Osteocyte (in vitro differentiated cells): ENCODE measurements at regions not wholly inside any gene's neighbourhood (a gene's known extent, or its start where the extent isn't known, plus 50 kb on each side); places are given as distances from the start of the nearest gene placed in this dataset.
"Not testable (repeated sequence)": the region's sequence is repeated elsewhere in the genome, so short reads cannot be mapped to it uniquely, and the experiment has no call there.

Source experiments
- DNase-seq: peaks from one replicate; pipeline ENCODE4 v3.0.0; 2021; ENCODE audit warnings: mixed read lengths; ENCODE audit not compliant: unreplicated experiment; ENCODE audit errors: extremely low spot score
- H3K27ac Mint-ChIP-seq: one replicate; pipeline ENCODE4 v1.8.0; 2021; ENCODE audit warnings: mild to moderate bottlenecking, mixed read lengths; ENCODE audit not compliant: unreplicated experiment
- H3K27me3 Mint-ChIP-seq: one replicate; pipeline ENCODE4 v1.8.0; 2021; ENCODE audit warnings: mixed read lengths; ENCODE audit not compliant: unreplicated experiment
- H3K36me3 Mint-ChIP-seq: one replicate; pipeline ENCODE4 v1.8.0; 2021; ENCODE audit warnings: mixed read lengths; ENCODE audit not compliant: unreplicated experiment
- H3K4me1 Mint-ChIP-seq: one replicate; pipeline ENCODE4 v1.8.0; 2021; ENCODE audit warnings: mixed read lengths; ENCODE audit not compliant: unreplicated experiment
- H3K4me3 Mint-ChIP-seq: one replicate; pipeline ENCODE4 v1.8.0; 2021; ENCODE audit warnings: mild to moderate bottlenecking, moderate library complexity, mixed read lengths; ENCODE audit not compliant: unreplicated experiment
- H3K9me3 Mint-ChIP-seq: one replicate; pipeline ENCODE4 v1.8.0; 2021; ENCODE audit warnings: mixed read lengths; ENCODE audit not compliant: unreplicated experiment
- TF ChIP-seq, protein P1 (sequence below): fragments of 200-600 bp; sonication (generic); IDR thresholded peaks from 2 replicates; pipeline ENCODE4 v1.5.0; 2021; ENCODE audit warnings: antibody characterized with exemption, mild to moderate bottlenecking, moderate library complexity

DNA sequence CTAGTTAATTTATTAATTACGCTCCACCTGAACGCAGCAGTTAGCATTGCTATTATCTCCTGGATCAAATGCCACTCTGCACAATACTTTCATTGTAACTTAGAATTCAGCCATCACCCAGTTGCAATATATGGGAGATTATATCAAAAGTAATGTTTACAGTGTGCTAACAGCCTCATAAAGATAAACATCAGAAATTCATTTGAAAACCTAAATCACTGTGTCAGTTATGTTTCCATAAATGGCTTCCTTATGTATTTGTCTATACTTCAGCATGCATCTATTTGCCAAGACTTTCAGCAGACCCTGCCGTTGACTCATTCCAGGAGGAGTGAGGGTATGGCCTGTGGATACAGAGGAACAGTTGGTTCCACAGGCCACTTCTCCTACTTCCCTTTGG is 300.1 kb downstream of the TFAP2B start:
- Mint-ChIP-seq H3K4me1 (peaks cover 17% of the 10 kb centered on the region), H3K4me3 (no peak overlapping the region), H3K27me3 (no peaks in the 10 kb centered on the region), H3K27ac (no peak overlapping the region), H3K9me3 (peaks cover 4% of the 10 kb centered on the region), H3K36me3 (no peaks in the 10 kb centered on the region)
- TF ChIP-seq, protein P1, sequence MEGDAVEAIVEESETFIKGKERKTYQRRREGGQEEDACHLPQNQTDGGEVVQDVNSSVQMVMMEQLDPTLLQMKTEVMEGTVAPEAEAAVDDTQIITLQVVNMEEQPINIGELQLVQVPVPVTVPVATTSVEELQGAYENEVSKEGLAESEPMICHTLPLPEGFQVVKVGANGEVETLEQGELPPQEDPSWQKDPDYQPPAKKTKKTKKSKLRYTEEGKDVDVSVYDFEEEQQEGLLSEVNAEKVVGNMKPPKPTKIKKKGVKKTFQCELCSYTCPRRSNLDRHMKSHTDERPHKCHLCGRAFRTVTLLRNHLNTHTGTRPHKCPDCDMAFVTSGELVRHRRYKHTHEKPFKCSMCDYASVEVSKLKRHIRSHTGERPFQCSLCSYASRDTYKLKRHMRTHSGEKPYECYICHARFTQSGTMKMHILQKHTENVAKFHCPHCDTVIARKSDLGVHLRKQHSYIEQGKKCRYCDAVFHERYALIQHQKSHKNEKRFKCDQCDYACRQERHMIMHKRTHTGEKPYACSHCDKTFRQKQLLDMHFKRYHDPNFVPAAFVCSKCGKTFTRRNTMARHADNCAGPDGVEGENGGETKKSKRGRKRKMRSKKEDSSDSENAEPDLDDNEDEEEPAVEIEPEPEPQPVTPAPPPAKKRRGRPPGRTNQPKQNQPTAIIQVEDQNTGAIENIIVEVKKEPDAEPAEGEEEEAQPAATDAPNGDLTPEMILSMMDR = no peak
- DNase-seq = no peak

DNA sequence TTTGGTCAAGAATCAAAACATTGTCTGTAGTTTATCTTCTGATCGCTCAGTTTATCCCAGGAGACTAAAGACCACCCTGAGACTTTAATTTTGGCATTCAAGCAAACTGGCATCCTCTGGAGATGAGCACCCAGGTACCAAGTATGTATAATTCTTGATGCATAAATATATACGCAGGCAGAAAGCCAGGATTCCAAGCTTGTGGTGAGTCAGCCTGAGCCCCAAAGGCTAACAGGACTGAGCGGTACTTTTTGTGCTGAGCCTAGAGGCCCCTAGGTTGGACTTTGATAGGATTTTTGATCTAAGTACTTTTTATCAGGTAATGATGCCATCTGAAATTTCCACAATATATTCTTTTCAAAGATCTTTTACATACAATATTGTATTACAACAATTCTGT is 301.3 kb downstream of the TFAP2B start:
- Mint-ChIP-seq H3K4me3 (no peak overlapping the region), H3K9me3 (peaks cover 4% of the 10 kb centered on the region), H3K27ac (no peak overlapping the region), H3K27me3 (no peaks in the 10 kb centered on the region), H3K4me1 (peaks cover 17% of the 10 kb centered on the region), H3K36me3 (no peaks in the 10 kb centered on the region)
- DNase-seq = no peak
- TF ChIP-seq, protein P1 = no peak

DNA sequence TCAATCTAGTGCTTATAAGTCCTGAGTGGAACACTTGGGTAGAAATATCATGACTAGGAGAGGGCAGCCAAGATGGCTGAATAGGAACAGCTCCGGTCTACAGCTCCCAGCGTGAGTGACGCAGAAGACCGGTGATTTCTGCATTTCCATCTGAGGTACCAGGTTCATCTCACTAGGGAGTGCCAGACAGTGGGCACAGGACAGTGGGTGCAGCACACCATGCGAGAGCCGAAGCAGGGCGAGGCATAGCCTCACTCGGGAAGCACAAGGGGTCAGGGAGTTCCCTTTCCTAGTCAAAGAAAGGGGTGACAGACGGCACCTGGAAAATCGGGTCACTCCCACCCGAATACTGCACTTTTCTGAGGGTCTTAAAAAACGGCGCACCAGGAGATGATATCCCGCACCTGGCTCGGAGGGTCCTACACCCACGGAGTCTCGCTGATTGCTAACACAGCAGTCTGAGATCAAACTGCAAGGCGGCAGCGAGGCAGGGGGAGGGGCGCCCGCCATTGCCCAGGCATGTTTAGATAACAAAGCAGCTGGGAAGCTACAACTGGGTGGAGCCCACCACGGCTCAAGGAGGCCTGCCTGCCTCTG is 302.8 kb downstream of the TFAP2B start:
- not testable (repeated sequence) for H3K9me3 Mint-ChIP-seq, DNase-seq, H3K27me3 Mint-ChIP-seq, H3K27ac Mint-ChIP-seq, H3K4me3 Mint-ChIP-seq, H3K36me3 Mint-ChIP-seq
- H3K4me1 Mint-ChIP-seq = peaks cover 14% of the 10 kb centered on the region

DNA sequence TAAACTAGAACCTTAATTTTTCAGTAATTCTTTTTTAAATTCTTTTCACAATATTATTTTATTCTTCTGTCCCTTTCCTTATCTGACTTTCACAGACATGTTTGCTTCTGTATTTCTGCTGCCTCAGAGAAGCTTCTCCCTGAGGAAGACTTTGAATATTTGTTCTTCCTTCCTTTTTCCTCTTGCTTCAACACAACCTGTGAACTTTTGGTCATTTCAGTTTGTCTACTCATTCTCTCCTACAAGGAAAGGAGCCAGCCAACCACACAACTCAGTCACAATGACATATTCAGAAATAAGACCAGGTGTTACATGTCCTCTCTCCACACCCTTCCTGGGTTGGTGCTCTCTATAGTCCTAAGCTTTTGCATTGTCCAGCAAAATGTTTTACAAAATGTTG is 310.4 kb downstream of the TFAP2B start:
- H3K4me1 Mint-ChIP-seq = no peaks in the 10 kb centered on the region
- peaks cover 2% of the 10 kb centered on the region for H3K36me3 Mint-ChIP-seq
- H3K9me3 Mint-ChIP-seq = peaks cover 5% of the 10 kb centered on the region
- H3K27ac Mint-ChIP-seq = no peak overlapping the region
- no peak for DNase-seq
- H3K4me3 Mint-ChIP-seq = no peak overlapping the region
- no peaks in the 10 kb centered on the region for H3K27me3 Mint-ChIP-seq
- TF ChIP-seq, protein P1 = no peak

DNA sequence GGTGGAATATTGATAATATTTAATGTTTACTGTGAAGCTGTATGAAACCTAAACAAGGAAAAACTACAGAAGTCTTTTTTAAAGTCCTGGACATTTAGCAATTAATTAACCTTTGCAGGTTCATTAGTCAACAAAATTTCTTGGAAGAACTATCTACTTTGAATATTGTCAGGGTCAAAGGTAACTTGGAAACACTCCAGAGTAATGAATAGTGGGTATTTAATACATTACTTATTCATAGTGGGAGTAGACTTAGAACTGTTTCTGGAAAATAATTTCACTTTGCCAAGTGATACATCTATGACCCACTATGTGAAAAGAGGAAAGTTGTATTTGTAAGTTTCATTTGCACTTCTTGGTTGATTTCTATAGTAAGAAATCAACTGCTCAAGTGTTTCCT is 319.1 kb downstream of the TFAP2B start:
- TF ChIP-seq, protein P1 = no peak
- Mint-ChIP-seq H3K4me1 (peaks cover 16% of the 10 kb centered on the region), H3K27me3 (no peaks in the 10 kb centered on the region), H3K4me3 (no peak overlapping the region), H3K9me3 (peaks cover 24% of the 10 kb centered on the region), H3K36me3 (peaks cover 2% of the 10 kb centered on the region), H3K27ac (no peak overlapping the region)
- no peak for DNase-seq

DNA sequence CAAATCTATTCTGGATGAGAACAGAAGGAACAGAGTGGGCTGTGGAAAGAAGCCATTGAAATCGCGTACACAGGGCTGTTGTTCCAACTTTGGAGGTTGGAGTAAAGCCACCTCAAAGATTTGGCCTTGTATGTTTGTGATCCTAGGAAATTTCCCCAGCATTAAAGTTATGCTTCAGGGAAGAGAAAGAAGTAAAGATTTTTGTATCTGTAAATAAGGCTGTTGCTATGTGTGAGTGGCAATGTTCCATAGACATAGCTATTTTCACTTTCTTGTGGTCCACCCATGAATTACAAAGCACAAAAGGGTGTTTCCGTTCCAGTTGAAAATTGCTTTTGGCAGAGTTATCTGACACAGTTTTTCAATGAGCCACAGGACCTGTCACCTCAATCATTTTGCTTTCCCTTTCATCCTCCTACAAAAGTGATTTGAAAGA is 321.3 kb downstream of the TFAP2B start:
- H3K9me3 Mint-ChIP-seq = peaks cover 21% of the 10 kb centered on the region
- TF ChIP-seq, protein P1 = no peak
- H3K36me3 Mint-ChIP-seq = no peaks in the 10 kb centered on the region
- no peak overlapping the region for H3K4me3 Mint-ChIP-seq
- peak overlapping the region; percentile 27 for H3K27ac Mint-ChIP-seq
- peaks cover 12% of the 10 kb centered on the region for H3K4me1 Mint-ChIP-seq
- no peak for DNase-seq
- H3K27me3 Mint-ChIP-seq = no peaks in the 10 kb centered on the region
